GM12878 (cell line): ENCODE measurements at regions not wholly inside any gene's neighbourhood (a gene's known extent, or its start where the extent isn't known, plus 50 kb on each side); places are given as distances from the start of the nearest gene placed in this dataset.

Experiments used
- CREM ChIP-seq: IDR thresholded peaks from 2 replicates; pipeline ENCODE4 v1.6.1; 2014; ENCODE audit warnings: antibody characterized with exemption, low read depth
- EGR1 ChIP-seq, 2 experiments: IDR thresholded peaks; 1 replicate in 1 of 2; 2 replicates in 1 of 2; pipeline ENCODE4 v1.6.1; 2011 to 2012; ENCODE audit warnings: low read depth in 2 of 2, low read length in 2 of 2, borderline replicate concordance in 1 of 2, mild to moderate bottlenecking in 1 of 2, moderate library complexity in 1 of 2
- EP300 ChIP-seq, 2 experiments: fragments of 150-350 bp in 1 of 2; IDR thresholded peaks; 2 replicates each; pipeline ENCODE4 v1.6.1; 2011 to 2012; ENCODE audit warnings: low read depth in 2 of 2, low read length in 2 of 2, borderline replicate concordance in 1 of 2, improper control_type of control experiment in 1 of 2, inconsistent platforms in 1 of 2; ENCODE audit not compliant: control insufficient read depth in 1 of 2
- NR2C2 ChIP-seq: IDR thresholded peaks from 2 replicates; pipeline ENCODE4 v1.6.1; 2011; ENCODE audit warnings: borderline replicate concordance, low read depth; ENCODE audit not compliant: control insufficient read depth, insufficient read length
- POLR2AphosphoS5 ChIP-seq: IDR thresholded peaks from 2 replicates; pipeline ENCODE4 v1.6.1; 2011; ENCODE audit warnings: mild to moderate bottlenecking, low read length, inconsistent platforms
- SIX5 ChIP-seq: IDR thresholded peaks from 2 replicates; pipeline ENCODE4 v1.6.1; 2011; ENCODE audit warnings: mild to moderate bottlenecking, low read depth, low read length, moderate library complexity; ENCODE audit not compliant: severe bottlenecking
- TAF1 ChIP-seq: IDR thresholded peaks from 2 replicates; pipeline ENCODE4 v1.6.1; 2011; ENCODE audit warnings: mild to moderate bottlenecking, low read depth, low read length, borderline replicate concordance
- TF ChIP-seq, protein P1 (sequence below): IDR thresholded peaks from 2 replicates; pipeline ENCODE4 v1.6.1; 2011; ENCODE audit warnings: low read depth, mild to moderate bottlenecking, low read length, moderate library complexity, borderline replicate concordance; ENCODE audit errors: extremely low read depth
- TF ChIP-seq, protein P2 (sequence below), 3 experiments: IDR thresholded peaks in 2 of 3; conservative IDR thresholded peaks in 1 of 3; 2 replicates each; pipeline ENCODE4 v1.5.1; 2011; ENCODE audit warnings: low read depth in 3 of 3, low read length in 3 of 3, mild to moderate bottlenecking in 3 of 3, control low read depth in 2 of 3, moderate library complexity in 2 of 3, inconsistent platforms in 1 of 3, mixed read lengths in 1 of 3; ENCODE audit not compliant: control insufficient read depth in 2 of 3, insufficient read depth in 1 of 3; ENCODE audit errors: extremely low read depth in 1 of 3
- TF ChIP-seq, protein P3 (sequence below): fragments of 450-650 bp; IDR thresholded peaks from 2 replicates; pipeline ENCODE4 v1.6.1; 2014; ENCODE audit warnings: mild to moderate bottlenecking

DNA sequence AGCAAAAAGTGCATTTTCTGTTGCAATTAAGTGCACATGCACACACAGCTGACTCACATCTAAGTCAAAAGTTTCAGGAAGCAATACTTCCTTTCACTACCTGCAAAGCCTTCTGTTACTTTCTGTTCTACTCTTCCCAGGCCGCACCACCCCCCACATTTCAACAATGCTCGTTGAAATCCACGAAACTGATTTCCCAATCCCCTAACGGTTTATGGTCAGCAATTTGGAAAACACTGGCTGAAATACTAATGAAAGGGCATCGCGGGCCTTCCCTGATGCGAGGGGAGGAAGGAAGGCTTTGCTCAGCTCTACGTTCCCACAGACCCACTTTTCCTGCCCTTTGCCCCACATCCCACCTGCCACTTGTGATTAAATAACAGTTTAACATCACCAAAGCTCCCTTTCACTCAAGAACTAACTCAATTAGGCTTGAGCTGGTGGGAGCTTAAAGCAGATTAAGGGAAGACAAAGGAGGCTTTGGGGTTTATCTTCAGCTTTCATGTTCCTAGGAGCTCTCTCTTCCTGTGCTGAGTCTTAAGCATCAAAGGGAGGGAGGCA, 243.2 kb upstream of the RAB4A start:
- TF ChIP-seq, protein P1, sequence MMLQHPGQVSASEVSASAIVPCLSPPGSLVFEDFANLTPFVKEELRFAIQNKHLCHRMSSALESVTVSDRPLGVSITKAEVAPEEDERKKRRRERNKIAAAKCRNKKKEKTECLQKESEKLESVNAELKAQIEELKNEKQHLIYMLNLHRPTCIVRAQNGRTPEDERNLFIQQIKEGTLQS, result no peak
- TF ChIP-seq TAF1 (no peak), EGR1 (IDR thresholded peaks at IDR 0.05; ENCODE audit: borderline replicate concordance in 1 of 2, low read depth in 2 of 2, low read length in 2 of 2) (no peak), CREM (no peak), NR2C2 (no peak), SIX5 (no peak), EP300 (IDR thresholded peaks at IDR 0.05; ENCODE audit: borderline replicate concordance in 1 of 2, control insufficient read depth in 1 of 2, low read depth in 2 of 2, low read length in 2 of 2) (no peak), POLR2AphosphoS5 (no peak)
- TF ChIP-seq, protein P2, sequence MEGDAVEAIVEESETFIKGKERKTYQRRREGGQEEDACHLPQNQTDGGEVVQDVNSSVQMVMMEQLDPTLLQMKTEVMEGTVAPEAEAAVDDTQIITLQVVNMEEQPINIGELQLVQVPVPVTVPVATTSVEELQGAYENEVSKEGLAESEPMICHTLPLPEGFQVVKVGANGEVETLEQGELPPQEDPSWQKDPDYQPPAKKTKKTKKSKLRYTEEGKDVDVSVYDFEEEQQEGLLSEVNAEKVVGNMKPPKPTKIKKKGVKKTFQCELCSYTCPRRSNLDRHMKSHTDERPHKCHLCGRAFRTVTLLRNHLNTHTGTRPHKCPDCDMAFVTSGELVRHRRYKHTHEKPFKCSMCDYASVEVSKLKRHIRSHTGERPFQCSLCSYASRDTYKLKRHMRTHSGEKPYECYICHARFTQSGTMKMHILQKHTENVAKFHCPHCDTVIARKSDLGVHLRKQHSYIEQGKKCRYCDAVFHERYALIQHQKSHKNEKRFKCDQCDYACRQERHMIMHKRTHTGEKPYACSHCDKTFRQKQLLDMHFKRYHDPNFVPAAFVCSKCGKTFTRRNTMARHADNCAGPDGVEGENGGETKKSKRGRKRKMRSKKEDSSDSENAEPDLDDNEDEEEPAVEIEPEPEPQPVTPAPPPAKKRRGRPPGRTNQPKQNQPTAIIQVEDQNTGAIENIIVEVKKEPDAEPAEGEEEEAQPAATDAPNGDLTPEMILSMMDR (IDR thresholded peaks at IDR 0.05 in 2 of 3, conservative IDR thresholded peaks at IDR 0.05 in 1 of 3; ENCODE audit: control insufficient read depth in 2 of 3, extremely low read depth in 1 of 3, insufficient read depth in 1 of 3, low read depth in 3 of 3, low read length in 3 of 3), result no peak
- TF ChIP-seq, protein P3, sequence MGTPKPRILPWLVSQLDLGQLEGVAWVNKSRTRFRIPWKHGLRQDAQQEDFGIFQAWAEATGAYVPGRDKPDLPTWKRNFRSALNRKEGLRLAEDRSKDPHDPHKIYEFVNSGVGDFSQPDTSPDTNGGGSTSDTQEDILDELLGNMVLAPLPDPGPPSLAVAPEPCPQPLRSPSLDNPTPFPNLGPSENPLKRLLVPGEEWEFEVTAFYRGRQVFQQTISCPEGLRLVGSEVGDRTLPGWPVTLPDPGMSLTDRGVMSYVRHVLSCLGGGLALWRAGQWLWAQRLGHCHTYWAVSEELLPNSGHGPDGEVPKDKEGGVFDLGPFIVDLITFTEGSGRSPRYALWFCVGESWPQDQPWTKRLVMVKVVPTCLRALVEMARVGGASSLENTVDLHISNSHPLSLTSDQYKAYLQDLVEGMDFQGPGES, result no peak
